Amniotic epithelial cell (primary cell): ENCODE measurements at regions not wholly inside any gene's neighbourhood (a gene's known extent, or its start where the extent isn't known, plus 50 kb on each side); places are given as distances from the start of the nearest gene placed in this dataset.
A peak's percentile ranks its signal among the peaks of the same experiment; 100 is the strongest.

Experiments
- DNase-seq: peaks from one replicate; pipeline ENCODE4 v3.0.0-alpha.2; 2010; ENCODE audit warnings: low read depth

DNA sequence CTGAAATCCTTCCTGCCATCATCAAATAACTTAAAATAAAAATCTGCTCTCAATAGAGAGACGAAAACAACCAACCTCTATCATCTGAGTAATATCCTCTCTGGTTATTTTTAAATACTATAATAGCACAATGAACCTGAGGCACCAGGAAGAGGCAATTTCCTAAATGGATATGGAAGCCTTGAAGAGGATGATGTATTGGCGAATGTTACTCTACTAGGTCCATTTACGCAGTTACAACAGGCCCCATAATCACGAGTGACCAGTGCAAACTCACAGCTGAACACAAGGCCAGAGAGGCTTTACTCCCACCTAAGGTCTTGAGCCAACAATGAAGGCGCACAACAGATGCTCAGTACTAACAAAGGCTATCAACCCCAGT is 678.8 kb upstream of the NR3C2 start:
- no peak for DNase-seq

DNA sequence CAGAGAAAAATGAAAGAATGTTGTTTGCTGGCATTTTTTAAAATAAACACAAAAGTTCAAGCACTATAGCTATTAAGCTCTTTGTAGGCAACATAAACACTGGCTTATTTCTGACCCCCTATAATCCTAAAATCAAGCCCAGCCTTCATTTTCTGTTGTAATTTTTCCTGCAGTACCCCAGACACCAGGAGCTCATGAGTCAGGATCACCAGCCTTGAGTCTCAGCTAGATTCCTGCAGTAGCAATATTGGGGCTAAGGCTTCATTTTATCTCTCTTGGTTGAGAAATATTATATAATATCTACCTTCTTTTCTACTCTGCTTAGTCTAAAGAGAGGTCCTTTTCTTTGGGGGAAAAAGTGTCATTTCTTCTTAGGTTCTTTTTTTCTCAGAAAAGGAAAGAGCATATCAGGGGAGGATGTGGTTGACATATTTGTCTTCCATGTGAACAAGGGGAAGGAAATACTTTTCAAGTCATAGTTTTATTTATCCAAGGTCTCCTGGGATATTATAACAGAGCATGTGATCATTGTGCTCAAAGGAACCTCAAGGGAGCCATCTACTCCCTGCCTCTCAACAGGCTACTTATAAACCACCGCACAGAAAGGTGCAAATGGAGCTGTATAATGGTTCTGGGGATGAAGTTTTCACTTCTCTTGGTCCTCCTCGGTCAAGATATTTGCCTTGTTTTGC is 678.3 kb upstream of the NR3C2 start:
- DNase-seq: peak; percentile 26

DNA sequence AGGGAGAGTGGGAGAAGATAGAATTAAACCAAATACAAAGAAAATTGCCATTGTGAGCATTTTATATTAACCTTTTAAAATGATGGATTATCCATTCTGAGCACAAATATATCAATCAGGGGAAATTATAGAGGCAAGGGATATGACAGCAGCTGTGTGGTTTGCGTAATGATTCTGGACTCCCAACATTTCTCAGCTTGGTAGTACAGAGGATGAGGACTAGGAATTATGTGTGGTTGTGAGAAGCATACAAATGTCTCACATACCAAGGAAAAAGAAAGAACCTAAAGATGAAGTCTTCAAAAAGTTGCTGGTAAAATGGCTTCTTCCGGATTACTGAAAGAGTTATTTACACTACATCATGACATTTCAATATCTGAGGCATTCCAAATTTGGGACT is 674.6 kb upstream of the NR3C2 start:
- peak; percentile 31 for DNase-seq

DNA sequence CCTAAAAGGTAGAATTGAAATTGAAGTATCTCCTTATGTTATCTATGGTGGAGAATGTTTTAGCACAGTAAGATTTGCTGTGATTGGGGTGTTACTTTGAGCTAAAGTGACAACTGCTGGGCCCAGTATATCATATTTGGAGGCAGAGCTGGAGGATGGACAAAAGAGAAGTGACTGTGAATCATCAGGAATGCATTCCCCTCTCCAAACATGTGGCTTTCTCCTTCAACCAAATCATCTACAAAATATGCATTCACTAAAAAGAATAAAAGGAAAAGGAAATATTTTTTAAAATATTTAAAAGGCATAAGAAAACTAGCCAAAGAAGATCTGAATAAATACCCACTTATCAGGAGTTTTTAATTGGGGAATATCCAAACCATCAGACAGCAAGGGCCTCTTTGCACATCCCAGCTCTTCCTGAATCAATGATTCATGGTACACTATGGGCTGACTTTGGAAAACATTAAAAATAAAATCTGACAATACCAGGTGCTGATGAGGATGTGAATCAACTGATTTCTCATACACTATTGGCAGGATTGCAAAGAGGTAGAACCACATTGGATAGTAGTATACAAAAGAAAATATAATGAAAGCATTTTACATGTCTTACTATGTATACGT is 671.7 kb upstream of the NR3C2 start:
- DNase-seq: peak; percentile 49

DNA sequence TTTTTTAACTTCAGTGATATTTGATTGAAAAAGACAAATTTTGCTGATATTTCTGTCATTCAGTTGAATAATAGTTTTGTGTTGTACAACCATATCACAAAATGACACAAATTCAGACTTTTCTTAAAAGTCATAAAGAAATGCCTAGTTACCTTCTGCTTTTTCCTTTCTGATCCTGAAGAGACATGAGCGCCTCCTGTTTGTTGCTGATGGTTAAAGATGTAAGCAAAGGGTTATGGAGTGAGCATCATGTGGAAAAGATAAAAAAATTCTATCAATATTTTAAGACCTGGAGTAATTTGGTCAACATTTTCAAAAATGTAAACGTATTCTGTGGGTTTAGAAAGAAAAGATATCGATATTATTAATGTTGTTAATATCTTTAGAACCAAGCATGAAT is 669.9 kb upstream of the NR3C2 start:
- DNase-seq: no peak

DNA sequence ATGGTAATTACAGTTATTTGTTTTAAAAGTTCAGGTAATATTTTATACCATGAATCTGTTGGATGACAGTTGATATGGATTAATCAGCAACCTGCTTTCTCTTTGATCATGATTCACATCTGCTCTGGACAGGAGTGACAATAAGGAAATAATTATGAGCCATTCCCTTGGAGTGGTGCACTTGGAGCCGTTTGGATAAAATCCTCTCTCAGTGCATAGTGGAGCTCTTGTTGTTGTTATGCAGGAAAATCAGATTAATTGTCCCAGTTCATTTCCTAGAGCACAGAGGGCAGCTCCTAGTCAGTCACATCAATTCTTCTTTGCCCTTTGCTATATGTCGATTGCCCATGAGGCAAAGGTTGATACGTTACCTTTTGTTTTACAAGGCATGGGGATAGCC is 668.3 kb upstream of the NR3C2 start:
- no peak for DNase-seq

DNA sequence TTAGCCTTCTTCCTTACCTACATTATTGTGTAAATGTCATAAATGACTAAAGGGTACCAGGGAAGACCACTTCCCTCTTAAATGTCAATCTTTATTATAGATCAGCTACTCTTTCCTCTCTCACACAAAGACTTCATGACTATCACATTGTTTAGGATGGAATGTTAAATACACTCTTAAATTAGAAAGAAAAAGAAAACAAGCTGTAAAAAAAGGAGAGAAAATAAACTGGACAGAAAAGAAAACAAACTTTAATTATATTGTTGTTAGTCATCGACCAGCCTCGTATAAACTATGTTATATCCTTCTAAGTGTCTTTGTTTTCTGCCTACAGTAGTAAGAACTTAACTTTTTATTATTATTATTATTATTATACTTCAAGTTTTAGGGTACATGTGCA is 666.4 kb upstream of the NR3C2 start:
- DNase-seq: no peak

DNA sequence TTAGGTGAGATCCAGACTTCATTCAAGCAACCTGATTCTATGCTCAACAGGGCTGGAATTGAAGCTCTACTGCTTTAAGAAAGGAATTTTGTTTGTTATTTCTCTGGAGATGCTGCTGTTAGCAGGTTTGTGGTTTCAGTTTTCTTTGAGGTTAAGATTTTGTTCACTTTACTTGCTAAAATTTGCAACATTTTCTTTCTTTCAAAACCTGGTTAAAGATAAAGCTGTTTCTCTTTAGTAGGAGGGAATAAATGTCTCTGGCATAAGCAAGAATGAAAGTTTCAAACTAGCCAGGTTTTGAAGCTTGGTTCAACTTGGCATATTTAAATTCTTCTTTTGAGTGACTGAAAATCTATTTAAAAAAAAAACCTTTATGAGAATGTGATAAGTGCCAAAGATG is 660.6 kb upstream of the NR3C2 start:
- peak; percentile 17 for DNase-seq

DNA sequence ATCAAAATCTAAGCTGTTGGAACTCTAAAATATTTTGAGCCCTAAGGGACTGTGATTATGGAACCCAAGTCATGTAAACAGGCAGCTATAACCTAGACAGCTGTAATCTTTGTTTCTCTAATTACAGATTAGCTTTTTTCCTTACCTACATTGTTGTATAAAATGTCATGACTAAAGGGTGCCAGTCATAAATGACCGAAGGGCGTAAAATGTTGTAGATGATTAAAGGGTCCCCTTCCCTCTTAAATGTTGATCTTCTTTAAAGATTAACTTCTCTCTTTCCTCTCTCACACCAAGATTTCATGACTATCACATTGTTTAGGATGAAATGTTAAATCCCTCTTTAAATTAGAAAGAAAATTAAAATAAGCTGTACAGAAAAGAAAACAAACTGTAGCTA is 659.4 kb upstream of the NR3C2 start:
- DNase-seq: no peak

DNA sequence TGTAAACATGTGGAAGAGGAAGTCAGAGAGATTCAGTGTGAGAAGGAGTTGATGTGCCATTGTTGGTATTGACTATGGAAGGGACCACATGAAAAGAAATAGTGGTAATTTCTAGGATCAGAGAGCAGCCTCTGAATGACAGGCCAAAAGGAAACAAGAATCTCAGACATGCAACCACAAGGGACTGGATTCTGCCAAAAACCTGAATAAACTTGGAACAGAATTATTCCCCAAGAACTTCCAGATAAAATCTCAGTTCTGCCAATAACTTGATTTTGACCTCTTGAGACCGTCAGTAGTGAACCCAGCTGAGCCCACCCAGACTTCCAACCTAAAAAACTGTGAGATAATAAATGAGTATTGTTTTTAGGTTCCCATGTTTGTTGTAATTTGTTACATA is 653.6 kb upstream of the NR3C2 start:
- no peak for DNase-seq

DNA sequence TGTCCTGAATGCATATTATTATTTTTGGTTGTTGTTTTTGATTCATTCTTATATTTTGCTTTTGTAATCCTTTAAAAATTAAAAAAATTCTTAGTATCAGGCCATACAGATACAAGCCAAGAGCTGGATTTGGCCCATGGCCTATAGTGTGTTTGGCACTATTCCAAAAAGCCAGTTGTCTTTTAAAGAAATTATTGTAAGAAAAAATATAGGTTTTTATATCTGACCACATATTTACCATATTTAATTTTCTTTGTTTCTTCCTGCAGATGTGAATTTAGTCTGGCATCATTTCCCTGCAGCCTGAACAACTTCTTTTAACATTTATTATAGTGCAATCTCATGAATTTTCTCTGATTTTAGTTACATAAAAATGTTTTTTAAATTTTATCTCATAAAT is 652.8 kb upstream of the NR3C2 start:
- no peak for DNase-seq

DNA sequence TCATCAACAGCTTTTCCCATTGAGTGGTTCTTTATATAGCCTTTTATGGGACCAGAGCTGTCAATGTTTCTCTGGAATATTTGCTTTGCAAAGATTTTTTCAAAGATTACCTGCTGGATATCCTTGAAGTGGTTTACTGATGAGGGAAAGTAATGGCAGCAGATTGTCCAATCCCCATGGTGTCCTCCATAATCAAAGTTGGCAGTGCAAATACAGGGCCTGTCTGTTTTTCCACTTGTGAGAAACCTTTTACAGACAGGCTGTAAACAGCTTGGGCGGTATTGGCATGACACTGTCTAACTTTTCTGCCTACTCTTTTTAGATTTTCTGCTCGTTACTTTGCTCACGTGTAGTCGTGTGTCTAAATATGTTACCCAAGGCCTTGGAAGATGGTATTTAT is 641.9 kb upstream of the NR3C2 start:
- no peak for DNase-seq

DNA sequence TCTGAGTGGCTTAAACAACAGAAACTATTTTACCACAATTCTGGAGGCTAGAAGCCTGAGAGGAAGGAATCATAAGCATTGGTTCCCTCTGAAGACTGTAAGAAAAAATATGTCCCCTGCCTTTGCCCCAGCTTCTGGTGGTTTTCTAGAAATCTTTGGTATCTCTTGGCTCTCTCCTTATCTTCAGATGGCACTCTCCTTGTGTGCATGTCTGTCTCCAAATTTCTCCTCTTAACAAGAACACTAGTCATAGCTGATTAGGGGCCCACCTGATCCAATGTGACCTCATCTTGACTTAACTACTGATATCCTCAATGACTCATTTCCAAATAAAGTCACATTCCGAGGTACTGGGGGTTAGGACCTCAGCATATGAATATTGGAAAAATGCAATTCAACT is 635.0 kb upstream of the NR3C2 start:
- DNase-seq: no peak

DNA sequence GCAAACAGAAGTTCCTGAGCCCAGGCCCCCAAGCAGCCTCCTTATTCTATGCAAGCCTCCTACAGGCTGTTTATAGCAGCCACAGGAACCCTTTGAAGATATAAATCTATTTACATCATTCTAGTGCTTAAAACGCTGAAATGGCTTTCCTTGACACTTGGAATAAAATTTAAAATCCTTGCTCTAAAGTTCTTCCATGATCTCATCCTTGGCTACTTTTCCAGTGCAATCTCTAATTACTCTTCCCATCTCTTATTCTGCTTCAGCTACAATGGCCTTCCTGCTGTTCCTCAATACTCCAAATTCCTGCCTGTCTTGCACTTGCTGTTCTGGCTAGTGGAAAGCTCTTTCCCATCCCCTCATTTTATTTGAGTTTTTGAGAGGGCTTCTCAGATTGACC is 634.2 kb upstream of the NR3C2 start:
- no peak for DNase-seq

DNA sequence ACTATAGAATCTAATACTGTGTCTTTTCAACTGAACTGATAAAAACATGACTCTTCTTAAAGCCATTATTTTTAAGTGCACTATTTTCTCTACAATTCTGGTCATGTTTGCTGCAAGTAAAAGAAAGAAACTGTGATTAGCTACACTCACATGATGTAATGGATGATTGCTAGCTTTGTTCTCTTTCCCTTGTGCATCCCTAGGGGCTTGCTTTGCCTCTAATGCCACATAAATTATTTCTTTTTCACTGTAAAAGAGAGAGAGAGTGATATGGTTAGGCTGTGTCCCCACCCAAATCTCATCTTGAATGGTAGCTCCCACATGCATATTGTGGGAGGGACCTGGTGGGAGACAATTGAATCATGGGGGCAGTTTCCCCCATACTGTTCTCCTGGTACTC is 630.2 kb upstream of the NR3C2 start:
- DNase-seq: no peak

DNA sequence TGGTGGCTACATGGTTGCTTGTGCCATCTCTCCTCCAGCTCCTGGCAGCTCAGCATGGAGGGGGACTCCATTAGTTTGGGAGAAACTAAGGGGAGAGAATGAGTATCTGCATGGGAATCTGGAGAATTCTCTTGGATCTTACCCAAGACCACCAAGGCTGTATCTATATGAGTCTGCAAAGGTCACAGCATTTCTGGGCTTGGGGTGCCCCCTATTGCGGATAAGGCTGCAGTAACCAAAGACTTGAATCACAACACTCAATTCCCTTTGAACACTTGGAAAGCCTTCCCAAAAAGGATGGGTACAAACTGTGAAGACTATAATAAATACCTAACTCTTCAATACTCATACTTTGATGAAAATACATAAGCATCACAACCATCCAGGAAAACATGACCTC is 623.5 kb upstream of the NR3C2 start:
- no peak for DNase-seq

DNA sequence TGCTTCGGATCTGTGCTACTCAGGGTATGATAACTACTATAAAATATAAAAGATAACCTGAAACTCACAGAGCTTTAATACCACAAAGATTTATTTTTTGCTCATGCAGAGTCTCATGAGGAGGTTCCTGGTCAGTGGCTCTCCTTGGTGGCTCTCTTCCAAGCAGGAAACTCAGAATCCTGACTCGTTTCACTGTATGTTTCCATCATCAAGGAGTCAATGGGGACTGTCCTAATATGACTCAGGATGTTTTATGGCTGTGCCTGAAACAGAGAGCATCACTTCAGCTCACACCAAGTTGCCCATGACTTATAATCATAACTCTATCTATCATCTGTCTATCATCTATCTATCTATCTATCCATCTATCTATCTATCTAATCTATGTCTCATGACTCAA is 620.8 kb upstream of the NR3C2 start:
- no peak for DNase-seq

DNA sequence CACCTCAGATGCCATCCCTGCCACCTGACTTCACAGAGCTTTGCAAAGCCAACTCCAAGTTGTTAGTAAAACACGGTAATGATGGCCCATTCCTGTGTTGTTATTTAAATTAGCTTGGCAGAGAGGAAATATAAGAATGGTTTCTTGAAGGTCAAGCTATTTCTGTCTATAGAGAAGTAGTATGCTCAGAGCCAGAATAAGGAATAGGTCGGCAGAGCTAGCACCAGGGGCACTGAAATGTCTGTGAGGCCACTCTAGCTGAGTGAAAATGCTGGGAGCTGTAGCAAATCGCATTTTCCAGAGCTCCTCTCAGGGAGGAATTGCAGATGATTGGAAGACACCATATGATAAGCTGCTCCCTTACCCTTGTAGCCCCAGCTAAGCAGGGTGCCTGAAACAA is 615.4 kb upstream of the NR3C2 start:
- DNase-seq: no peak

DNA sequence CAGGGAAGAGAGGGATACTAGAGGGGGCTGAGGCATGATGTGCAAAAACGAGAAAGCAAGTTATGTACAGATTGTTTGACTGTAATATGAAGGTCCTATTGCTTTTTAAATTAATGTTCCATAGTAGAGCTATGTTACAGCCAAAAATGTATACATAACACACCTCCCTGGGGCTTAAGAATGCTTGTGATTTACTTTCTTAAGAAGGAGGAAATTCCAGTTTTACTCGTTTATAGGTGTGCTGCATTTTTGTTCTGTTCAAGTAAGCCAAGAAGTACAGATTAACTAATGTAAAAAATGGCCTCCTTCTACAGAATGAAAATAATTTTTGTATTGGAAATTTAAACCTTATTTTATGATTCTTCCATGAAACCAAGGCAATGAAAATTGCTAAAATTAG is 614.4 kb upstream of the NR3C2 start:
- no peak for DNase-seq

DNA sequence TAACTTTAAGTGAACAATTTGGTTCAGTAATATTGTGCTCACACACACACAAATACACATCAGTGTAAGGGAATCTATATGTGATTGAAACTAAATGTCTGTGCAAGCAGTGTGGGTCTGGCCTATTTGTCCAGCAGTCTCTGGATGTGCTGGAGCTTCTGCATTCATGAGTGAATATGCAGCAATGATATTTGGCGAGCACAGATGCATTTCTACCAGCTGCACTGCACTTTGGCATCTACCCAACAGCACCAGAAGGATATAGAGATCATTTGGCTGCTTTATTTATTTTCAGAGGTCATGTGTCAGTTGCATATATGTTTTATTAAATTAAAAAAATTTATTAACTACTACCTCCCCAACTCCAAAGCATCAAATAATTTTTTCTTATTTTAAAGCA is 613.4 kb upstream of the NR3C2 start:
- DNase-seq: no peak

DNA sequence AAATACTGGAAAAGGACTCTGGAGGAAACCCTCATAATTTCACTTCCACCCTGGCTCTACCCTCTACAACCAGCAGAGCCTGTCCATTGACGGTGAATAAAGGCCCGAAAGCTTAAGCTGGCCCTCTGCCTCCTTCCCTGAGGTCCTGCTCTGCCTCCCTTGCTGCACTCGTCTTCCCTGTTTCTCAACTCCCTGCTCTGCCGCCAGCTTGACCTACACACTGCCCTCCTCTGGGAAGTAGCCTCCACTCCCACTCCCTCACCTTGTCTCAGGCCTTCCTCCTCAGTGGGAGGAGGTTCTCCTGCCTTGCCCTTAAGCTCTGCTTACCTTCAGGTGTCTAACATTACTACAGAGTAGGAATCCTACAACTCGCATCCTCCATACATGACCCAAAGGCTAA is 608.6 kb upstream of the NR3C2 start:
- DNase-seq: no peak

DNA sequence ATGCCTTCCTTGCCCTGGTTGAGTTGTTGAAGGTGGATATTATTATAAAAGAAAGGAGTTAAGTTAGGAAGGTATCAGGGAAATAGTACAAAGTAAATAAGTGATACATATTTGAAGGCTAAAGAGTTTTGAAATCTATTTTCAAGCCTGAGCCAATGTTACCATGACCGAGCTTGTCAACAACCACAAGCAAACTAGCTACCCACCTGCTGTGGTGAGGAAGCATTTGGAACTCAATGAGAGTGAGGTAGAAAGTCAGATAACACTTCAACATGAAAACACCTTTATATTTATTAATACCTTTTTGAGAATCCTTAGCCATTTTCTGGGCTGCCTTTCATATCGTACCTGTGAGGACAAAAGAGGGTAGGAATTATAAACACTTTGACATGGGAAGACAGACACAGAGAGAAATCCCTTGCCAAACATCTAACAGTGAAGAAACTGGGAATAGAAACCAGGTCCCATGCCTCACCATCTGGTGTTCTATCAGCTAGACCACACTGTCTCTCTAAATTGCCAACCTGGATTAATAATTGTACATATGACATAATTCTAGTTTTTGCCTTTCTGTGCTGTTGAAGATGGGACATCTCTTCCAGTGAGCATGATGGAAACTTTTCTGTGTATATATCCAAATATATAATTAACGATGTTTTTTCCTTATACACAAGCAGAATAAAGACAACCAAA is 606.4 kb upstream of the NR3C2 start:
- DNase-seq: no peak

DNA sequence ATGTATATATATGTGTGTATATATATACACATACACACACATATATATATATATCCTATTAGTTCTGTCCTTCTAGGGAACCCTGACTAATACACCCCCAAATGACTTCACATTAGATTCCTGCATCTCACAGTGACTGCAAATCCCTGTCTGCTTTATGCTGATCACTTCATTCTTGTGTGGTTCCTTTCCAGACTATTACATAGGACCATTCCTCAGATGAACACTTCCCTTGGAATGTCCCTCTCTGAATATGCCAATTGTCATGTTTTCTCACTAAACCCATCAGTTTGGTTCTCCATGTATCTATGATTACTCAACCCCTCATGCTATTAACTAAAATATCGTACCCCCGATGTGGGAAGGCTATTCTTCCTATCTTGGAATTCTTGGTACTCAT is 605.2 kb upstream of the NR3C2 start:
- no peak for DNase-seq

DNA sequence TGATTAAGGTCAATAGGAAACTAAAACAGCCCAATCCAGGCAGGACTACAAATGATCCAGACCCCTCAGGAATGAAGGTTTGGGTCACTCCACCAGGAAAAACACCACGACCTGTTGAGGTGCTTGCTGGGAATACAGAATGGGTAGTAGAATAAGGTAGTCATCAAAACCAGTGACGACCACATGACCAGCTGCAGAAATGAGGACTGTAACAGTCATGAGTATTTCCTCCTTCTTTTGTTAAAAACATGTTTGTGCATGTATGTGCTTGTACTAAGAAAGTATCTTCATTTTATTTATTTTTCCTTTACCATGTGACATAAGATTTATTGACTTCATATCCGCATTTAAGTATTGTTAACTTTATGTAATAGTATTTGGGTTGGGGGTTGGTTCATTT is 603.5 kb upstream of the NR3C2 start:
- DNase-seq: no peak
